AG04449 (cell line): ENCODE measurements at regions not wholly inside any gene's neighbourhood (a gene's known extent, or its start where the extent isn't known, plus 50 kb on each side); places are given as distances from the start of the nearest gene placed in this dataset.

Experiments used
- CTCF ChIA-PET: fragments of 350-600 bp; formaldehyde crosslinking; extraction: SDS; loops from one replicate; lab custom pipeline; 2021; ENCODE audit warnings: antibody characterized with exemption; lab: Yijun Ruan, JAX
- POLR2A ChIA-PET: fragments of 400-600, 350-600 bp; formaldehyde crosslinking; extraction: SDS; loops from one replicate; lab custom pipeline; 2020; ENCODE audit warnings: antibody characterized with exemption, inconsistent platforms; lab: Yijun Ruan, JAX
- DNase-seq: peaks from one replicate; pipeline ENCODE4 v3.0.0-alpha.2; 2010; ENCODE audit warnings: low read depth, low spot score
- H3K4me3 ChIP-seq: 2 replicates; pipeline ENCODE4 v1.5.1; 2011; ENCODE audit warnings: low read depth, mild to moderate bottlenecking, control low read depth, low read length
- CTCF ChIP-seq: IDR thresholded peaks from one replicate; pipeline ENCODE4 v1.5.1; 2011; ENCODE audit warnings: mild to moderate bottlenecking, moderate library complexity, low read length, control low read depth, inconsistent platforms; ENCODE audit not compliant: insufficient read depth; ENCODE audit errors: missing control alignments

GRCh38 chr5:28864006-28864405 is 1825.6 kb upstream of the CDH9 start:
- POLR2A ChIA-PET = no interaction called here
- CTCF ChIA-PET = no interaction called here

GRCh38 chr5:28862860-28863196 is 1824.4 kb upstream of the CDH9 start:
- ChIA-PET POLR2A (no interaction called here), CTCF (no interaction called here)
- TF ChIP-seq CTCF = no peak
- no peak for DNase-seq
- no peak overlapping the region for H3K4me3 ChIP-seq

More at GRCh38 chr5:28864006-28864405, 1825.6 kb upstream of the CDH9 start:
- no peak overlapping the region for H3K4me3 ChIP-seq
- no peak for TF ChIP-seq CTCF
- no peak for DNase-seq

- CTCF ChIA-PET = no interaction called here
Measured at GRCh38 chr5:28862137-28862859, 1823.9 kb upstream of the CDH9 start.

GRCh38 chr5:28855626-28856025 is 1817.2 kb upstream of the CDH9 start:
- DNase-seq = no peak
- no peak for TF ChIP-seq CTCF
- POLR2A ChIA-PET = no interaction called here
- CTCF ChIA-PET = no interaction called here
- no peak overlapping the region for H3K4me3 ChIP-seq

More at GRCh38 chr5:28862137-28862859, 1823.9 kb upstream of the CDH9 start:
- no peak for DNase-seq
- TF ChIP-seq CTCF = no peak
- H3K4me3 ChIP-seq = no peak overlapping the region
- POLR2A ChIA-PET = no interaction called here

GRCh38 chr5:28850320-28850921 is 1812.0 kb upstream of the CDH9 start:
- no peak for TF ChIP-seq CTCF
- POLR2A ChIA-PET = no interaction called here
- no peak overlapping the region for H3K4me3 ChIP-seq
- CTCF ChIA-PET = no interaction called here
- DNase-seq = no peak

GRCh38 chr5:28831042-28831441 is 1792.7 kb upstream of the CDH9 start:
- CTCF ChIA-PET = no interaction called here
- no peak for TF ChIP-seq CTCF
- DNase-seq = no peak
- H3K4me3 ChIP-seq = no peak overlapping the region
- POLR2A ChIA-PET = no interaction called here
